Tibial nerve (tissue), 4 donors: ENCODE measurements at regions not wholly inside any gene's neighbourhood (a gene's known extent, or its start where the extent isn't known, plus 50 kb on each side); places are given as distances from the start of the nearest gene placed in this dataset. TPM values are rescaled to one million over a fixed set of nuclear protein-coding genes. Genes with fewer than 3 reads are reported as not detected.

ENCODE experiments used
- DNase-seq, 2 donors: peaks; one replicate each; pipeline ENCODE4 v3.0.0-alpha.2; 2019; ENCODE audit warnings: low spot score in 2 of 2
- H3K27ac ChIP-seq, 4 donors: fragments of 200-600 bp; sonication (generic) in 3 of 4; one replicate each; pipeline ENCODE4 v1.5.1; 2017 to 2019; ENCODE audit warnings: mild to moderate bottlenecking in 1 of 4
- H3K27me3 ChIP-seq, 2 donors: fragments of 200-600 bp; sonication (generic) in 1 of 2; one replicate each; pipeline versions ENCODE4 v1.5.1 to v1.6.0; 2017 to 2019
- H3K36me3 ChIP-seq, 3 donors: fragments of 200-600 bp; sonication (generic); one replicate each; pipeline ENCODE4 v1.5.1; 2018 to 2019
- H3K4me1 ChIP-seq, 4 donors: fragments of 200-600 bp; sonication (generic) in 3 of 4; one replicate each; pipeline ENCODE4 v1.5.1; 2017 to 2019
- H3K4me3 ChIP-seq, 4 donors: fragments of 200-600 bp; sonication (generic) in 3 of 4; one replicate each; pipeline ENCODE4 v1.5.1; 2017 to 2019; ENCODE audit warnings: mild to moderate bottlenecking in 1 of 4, moderate library complexity in 1 of 4
- H3K9me3 ChIP-seq, 4 donors: fragments of 200-600 bp; sonication (generic) in 3 of 4; one replicate each; pipeline ENCODE4 v1.5.1; 2017 to 2019
- CTCF ChIP-seq, 5 experiments: fragments of 200-600 bp in 3 of 5; fragments of 450-650 bp in 2 of 5; sonication (generic) in 3 of 5; IDR thresholded peaks; one replicate each; pipeline ENCODE4 v1.5.1; 2016 to 2019; ENCODE audit warnings: antibody characterized with exemption in 5 of 5, mild to moderate bottlenecking in 3 of 5, moderate library complexity in 2 of 5
- EP300 ChIP-seq, 2 donors: sonication (generic); formaldehyde crosslinking; IDR thresholded peaks; one replicate each; pipeline ENCODE4 v1.6.1; 2017; ENCODE audit warnings: antibody characterized with exemption in 2 of 2, mild to moderate bottlenecking in 1 of 2
- POLR2A ChIP-seq, 2 donors: fragments of 450-650 bp; IDR thresholded peaks; one replicate each; pipeline ENCODE4 v1.6.1; 2017; ENCODE audit warnings: antibody characterized with exemption in 2 of 2, mild to moderate bottlenecking in 2 of 2, moderate library complexity in 2 of 2
- WGBS, 2 donors: methylation state at CpG; one replicate each; pipeline ENCODE4 v1.1.5; 2018; 5-methylcytosine and 5-hydroxymethylcytosine counted together
- small RNA-seq: library from RNA; depleted of rRNA; stranded (forward); fragments of <200 nt; gene quantifications from one replicate; pipeline ENCODE3, GENCODE V24; 2016

- peaks cover 0 to 9% (median 0%) of the 10 kb centered on the region in 4 donors for H3K4me1 ChIP-seq
- no peak overlapping the region for H3K27ac ChIP-seq
- H3K4me3 ChIP-seq = no peak overlapping the region
- H3K9me3 ChIP-seq = peaks cover 0 to 15% (median 2%) of the 10 kb centered on the region in 4 donors
- no peaks in the 10 kb centered on the region for H3K36me3 ChIP-seq
- TF ChIP-seq CTCF (IDR thresholded peaks at IDR 0.05) = no peak
- TF ChIP-seq EP300 (IDR thresholded peaks at IDR 0.05) = no peak
- TF ChIP-seq POLR2A (IDR thresholded peaks at IDR 0.05) = no peak
- no peak for DNase-seq
- H3K27me3 ChIP-seq = no peaks in the 10 kb centered on the region
These were observed 498.6 kb downstream of the GRIN2A start for GRCh38 chr16:9683677-9684076.

GRCh38 chr16:9687737-9688319 is 494.4 kb downstream of the GRIN2A start:
- no peaks in the 10 kb centered on the region for H3K27me3 ChIP-seq
- no peaks in the 10 kb centered on the region for H3K36me3 ChIP-seq
- DNase-seq = no peak
- H3K9me3 ChIP-seq = peaks cover 0 to 13% (median 2%) of the 10 kb centered on the region in 4 donors
- 68 to 76% methylated on average over 4 of the region's 4 CpGs for WGBS, 2 donors
- H3K27ac ChIP-seq = no peak overlapping the region
- TF ChIP-seq POLR2A (IDR thresholded peaks at IDR 0.05) (no peak), CTCF (IDR thresholded peaks at IDR 0.05) (no peak), EP300 (IDR thresholded peaks at IDR 0.05) (no peak)
- H3K4me1 ChIP-seq = no peaks in the 10 kb centered on the region
- H3K4me3 ChIP-seq = no peak overlapping the region

GRCh38 chr16:9689597-9689996 is 492.6 kb downstream of the GRIN2A start:
- Histone ChIP-seq H3K9me3 (no peaks in the 10 kb centered on the region), H3K36me3 (no peaks in the 10 kb centered on the region), H3K4me3 (no peak overlapping the region), H3K4me1 (no peaks in the 10 kb centered on the region), H3K27ac (no peak overlapping the region), H3K27me3 (no peaks in the 10 kb centered on the region)
- TF ChIP-seq EP300 (IDR thresholded peaks at IDR 0.05) (no peak), POLR2A (IDR thresholded peaks at IDR 0.05) (no peak), CTCF (IDR thresholded peaks at IDR 0.05) (no peak)
- DNase-seq = no peak

GRCh38 chr16:9695152-9695551 is 487.1 kb downstream of the GRIN2A start:
- TF ChIP-seq EP300 (IDR thresholded peaks at IDR 0.05) (no peak), POLR2A (IDR thresholded peaks at IDR 0.05) (no peak), CTCF (IDR thresholded peaks at IDR 0.05) (no peak)
- no peak for DNase-seq
- Histone ChIP-seq H3K4me1 (no peaks in the 10 kb centered on the region), H3K4me3 (no peak overlapping the region), H3K9me3 (no peaks in the 10 kb centered on the region), H3K27ac (no peak overlapping the region), H3K36me3 (no peaks in the 10 kb centered on the region), H3K27me3 (no peaks in the 10 kb centered on the region)
- 66 to 72% methylated on average over 3 of the region's 3 CpGs for WGBS, 2 donors

Small RNAs in the stretch of these regions (small RNA-seq; reads per million reads assigned to genes)
- gene RNA5SP403 (not detected), gene RNA5SP404 (not detected)
